ENCODE measurements at regions not wholly inside any gene's neighbourhood (a gene's known extent, or its start where the extent isn't known, plus 50 kb on each side); places are given as distances from the start of the nearest gene placed in this dataset.

DNA sequence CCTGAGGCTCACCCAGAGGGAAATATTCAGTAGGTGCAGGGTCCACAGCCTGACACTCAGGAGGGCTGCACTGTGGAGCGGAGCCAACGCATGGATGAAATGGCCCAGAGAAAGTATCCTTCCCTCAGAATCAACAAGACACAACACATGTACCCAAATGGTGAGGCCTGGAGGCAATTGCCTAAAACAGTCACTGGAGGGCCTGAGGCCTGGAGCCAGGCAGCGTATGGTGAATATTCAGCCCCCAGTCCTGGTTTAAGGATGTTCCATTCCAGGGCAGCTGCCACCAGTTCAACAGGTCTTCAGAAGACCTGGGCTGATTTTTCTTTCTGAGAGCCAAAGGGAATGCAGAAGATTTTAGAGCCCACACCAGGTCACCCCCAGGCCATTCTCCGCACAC lies 264.8 kb downstream of the INSC start:
- no peak for DNase-seq

DNA sequence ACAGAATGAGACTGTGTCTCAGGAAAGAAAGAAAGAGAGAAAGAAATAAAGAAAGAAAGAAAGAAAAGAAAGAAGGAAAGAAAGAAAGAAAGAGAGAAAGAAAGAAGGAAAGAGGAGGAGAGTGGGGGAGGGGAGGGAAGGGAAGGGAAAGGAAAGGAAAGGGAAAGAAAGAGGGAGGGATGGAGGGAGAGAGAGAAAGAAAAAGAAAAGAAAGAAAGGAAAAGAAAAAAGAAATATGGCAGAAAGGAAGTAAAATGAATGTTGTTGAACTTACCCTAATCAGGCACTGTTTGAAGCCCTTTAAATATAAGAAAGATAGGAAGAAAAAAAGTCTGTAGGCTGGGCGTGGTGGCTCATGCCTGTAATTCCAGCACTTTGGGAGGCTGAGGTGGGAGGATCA lies 276.1 kb downstream of the INSC start:
- DNase-seq, result no peak

- no peak for DNase-seq
Measured at GRCh38 chr11:15396778-15397177, 282.1 kb downstream of the INSC start.

- no peak for DNase-seq
Measured at GRCh38 chr11:15406851-15407351, 292.2 kb downstream of the INSC start.

GRCh38 chr11:15412054-15412453 lies 297.3 kb downstream of the INSC start:
- no peak for DNase-seq

GRCh38 chr11:15418921-15419320 lies 304.2 kb downstream of the INSC start:
- DNase-seq, result no peak

DNA sequence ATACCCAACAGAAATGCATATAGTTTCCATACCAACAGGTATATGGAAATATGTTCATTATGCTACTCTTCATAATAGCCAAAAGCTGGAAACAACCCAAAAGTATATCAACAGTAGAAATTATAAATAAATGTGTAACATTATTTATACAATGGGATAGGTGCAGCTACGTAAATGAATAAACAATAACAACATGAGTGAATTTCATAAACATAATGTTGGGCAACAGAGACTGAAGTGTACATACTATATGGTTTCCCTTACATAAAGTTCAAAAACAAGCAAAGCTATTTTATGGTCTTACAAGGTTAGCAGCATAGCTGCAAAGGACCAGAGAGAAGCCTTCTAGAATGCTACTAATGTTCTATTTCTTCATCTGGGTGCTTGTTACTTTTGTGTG lies 305.0 kb downstream of the INSC start:
- DNase-seq, result no peak

- DNase-seq, result no peak
Measured at GRCh38 chr11:15430381-15430780, 315.7 kb downstream of the INSC start.

DNA sequence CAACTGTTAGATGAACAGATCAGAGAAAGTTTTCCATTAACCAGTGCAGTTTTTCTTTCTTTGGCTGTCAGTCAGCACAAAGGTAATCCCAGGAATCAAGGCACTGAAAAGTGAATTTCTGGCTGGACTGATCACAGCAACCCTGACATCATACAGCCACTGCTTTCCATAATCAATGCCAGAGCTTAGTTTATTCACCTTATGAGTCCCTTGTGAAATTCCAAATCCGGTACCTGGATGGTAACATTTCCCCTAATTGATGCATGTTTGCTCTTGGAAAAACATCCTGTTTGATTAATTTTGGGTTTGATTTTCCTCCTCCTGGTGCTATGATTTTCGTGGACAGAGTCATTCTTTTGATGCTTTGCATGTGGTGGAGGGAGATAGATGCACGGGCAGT lies 319.8 kb downstream of the INSC start:
- DNase-seq, result no peak

DNA sequence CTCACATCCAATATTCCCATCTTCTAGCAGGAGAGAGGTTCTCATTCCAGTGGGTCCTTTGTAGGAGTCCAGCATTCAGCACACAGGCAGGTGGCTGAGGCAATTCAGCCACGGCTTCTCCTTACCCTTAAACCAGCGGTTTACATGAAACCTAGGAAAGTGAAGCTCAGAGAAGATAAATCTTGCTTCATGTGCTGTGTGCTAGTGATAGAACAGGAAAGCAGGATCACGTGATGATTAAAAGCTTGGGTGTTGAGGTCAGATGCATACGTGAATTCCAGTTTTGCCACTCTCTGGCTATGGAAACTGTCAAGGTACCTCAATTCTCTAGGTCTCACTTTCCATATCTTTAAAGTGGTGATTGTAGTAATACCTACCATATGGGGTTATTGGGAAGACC lies 331.6 kb downstream of the INSC start:
- no peak for DNase-seq

DNA sequence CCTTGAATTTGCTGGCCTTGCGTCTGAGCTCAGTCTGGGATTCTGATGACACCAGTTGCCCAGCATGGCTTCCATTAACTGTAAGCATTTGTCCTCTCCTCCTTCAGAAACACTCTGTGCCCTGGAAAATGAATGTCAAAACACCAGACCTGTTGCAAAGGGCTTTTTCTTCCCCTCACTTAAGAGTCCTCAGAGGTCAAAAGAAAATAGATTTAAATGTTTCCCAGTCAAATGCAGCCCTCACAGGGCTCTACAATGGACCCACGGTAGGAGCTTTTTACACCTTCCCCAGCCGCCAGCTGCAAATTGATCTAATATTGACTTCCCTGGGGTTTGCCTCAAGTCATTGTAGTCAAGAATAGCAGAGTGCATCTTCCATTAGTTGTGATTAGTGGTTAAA lies 332.2 kb downstream of the INSC start:
- DNase-seq, result no peak

- DNase-seq, result no peak
Measured at GRCh38 chr11:15451713-15452112, 337.0 kb downstream of the INSC start.

DNA sequence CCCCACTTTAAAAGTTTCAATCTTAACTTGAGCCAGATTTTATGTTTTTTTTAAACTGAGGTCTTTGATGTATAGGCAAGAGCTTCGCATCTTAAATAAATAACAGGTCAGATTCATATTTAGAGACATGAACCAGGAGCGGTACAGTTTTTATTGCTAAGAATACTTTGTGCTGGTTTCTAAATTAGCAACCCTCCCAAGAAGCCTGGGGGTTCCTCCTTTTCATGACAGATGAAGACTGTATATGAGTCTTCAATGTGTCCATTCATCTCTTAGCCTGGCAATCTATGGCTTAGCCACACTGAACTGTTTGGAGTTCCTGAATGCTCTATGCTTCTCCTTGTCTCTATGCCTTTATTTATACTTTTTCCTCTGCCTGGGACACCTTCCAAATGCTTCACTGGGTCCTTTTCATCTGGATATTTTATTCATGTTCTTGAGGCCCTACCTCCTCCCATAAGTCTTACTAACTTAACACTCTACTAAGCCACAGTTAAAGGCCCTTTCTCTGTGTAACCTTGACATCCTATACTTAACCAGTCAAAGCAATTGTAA lies 338.6 kb downstream of the INSC start:
- DNase-seq, result no peak

DNA sequence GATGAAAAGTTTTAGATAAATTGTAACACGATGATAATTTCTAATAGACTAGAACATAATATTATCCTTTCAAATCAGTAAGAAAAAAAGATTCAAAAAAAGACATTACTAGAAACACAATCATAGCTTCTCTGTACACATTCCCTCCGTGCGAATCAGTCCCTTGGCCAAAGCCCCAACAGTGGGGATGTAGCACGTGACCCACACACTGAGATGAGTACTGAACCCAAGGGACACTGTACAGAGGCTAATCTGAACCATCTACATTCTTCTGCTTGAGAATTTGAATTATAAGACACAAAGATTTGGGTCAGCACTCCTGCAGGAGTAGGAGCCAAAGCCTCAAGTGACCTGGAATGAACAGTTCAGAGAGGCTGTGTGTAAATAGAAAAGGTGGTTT lies 353.7 kb downstream of the INSC start:
- DNase-seq, result no peak

- no peak for DNase-seq
Measured at GRCh38 chr11:15471048-15471894, 356.5 kb downstream of the INSC start.

DNA sequence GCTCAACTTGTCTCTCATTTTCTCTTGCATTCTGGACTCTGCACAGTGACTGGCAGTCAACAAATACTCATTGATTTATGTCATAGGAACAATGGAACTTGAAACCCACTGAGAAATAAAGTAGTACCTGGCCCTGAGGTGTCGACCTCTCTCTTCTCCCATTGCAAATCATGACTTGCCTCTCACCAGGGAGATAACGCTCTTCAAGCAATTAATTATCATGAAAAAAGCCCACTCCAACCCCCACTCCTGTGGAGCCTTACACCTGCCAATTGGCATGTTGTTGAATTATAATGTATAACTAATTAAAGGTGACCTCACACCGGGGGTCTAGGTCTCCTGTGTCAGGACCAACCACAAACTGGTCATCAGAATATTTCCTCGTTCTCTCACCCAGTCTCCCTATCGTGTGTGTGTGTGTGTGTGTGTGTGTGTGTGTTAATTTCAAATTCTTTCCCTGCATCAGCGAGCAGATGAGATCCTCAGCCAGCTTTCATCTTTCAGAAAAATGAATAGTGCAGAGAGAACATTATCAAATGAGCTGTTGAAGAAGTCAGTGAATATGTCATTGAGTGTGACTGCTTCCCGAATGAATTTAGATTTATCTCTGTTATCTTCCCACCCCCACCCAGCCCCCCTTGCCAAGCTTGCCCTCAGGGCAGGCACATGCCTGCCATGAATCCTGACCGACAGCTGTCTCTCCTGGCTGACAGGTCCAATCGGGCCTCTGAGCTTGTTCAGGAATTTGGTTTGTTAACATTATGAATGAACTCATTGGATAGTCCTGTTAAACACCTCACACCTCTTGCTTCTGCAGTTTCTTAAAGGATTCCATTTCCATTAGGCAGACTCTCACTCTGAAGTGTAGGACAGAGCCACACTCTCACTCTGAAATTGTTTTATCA lies 357.4 kb downstream of the INSC start:
- DNase-seq, result no peak

- DNase-seq, result no peak
Measured at GRCh38 chr11:15473954-15474837, 359.5 kb downstream of the INSC start.

GRCh38 chr11:15476371-15476917 lies 361.7 kb downstream of the INSC start:
- no peak for DNase-seq

GRCh38 chr11:15481871-15482270 lies 367.1 kb downstream of the INSC start:
- DNase-seq, result no peak

DNA sequence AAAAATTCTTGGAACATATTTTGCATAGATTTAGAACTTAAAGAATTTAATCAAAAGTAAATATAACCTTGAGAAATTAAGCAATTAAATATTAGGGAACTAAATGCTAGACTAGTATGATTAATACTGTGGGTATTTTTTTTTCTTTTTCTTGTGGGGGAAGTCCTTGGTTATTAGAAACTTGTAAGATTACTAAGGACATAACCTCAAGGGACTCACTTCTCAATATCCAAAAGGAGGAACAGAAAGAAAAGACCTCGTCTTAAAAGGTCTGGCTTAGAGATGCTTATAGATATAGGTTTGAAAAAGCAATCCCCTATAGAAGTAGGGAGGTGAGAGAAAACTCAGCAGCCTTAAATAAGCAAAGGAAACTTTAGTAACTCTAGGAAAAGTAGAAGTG lies 368.5 kb downstream of the INSC start:
- no peak for DNase-seq

GRCh38 chr11:15484398-15484797 lies 369.7 kb downstream of the INSC start:
- DNase-seq, result no peak

DNA sequence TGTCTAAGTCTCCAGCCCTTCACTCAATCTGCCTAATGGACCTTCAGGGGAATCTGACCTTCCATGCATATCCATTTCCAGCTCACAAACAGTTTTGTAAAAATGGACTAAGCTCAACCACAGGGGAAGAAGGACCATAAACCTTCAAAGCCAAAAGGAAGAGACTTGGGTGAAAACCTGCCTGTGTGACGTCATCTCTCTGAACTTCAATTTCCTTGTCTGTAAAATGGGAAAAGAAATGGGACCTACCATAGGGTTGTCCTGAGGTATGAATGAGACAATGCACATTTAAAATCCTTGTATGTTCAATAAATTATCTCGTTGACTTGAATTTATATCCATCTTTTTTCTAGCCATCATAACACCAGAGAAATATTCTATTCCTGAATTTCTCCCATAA lies 370.7 kb downstream of the INSC start:
- no peak for DNase-seq

Measured in activated gamma-delta T cell (primary cell).